DMS 273 (cell line): ENCODE measurements at regions not wholly inside any gene's neighbourhood (a gene's known extent, or its start where the extent isn't known, plus 50 kb on each side); places are given as distances from the start of the nearest gene placed in this dataset.
"Not testable (repeated sequence)": the region's sequence is repeated elsewhere in the genome, so short reads cannot be mapped to it uniquely, and the experiment has no call there.

Experiments used
- DNase-seq: peaks from one replicate; lab custom pipeline; 2025; ENCODE audit not compliant: unreplicated experiment; lab: John Stamatoyannopoulos, UW

- no peak for DNase-seq
These were observed 508.2 kb downstream of the FAM181B start for GRCh38 chr11:82225502-82225901.

- DNase-seq = no peak
These were observed 516.6 kb downstream of the FAM181B start for GRCh38 chr11:82216927-82217570.

- no peak for DNase-seq
These were observed 523.7 kb downstream of the FAM181B start for GRCh38 chr11:82210011-82210410.

GRCh38 chr11:82195283-82195682 lies 538.4 kb downstream of the FAM181B start:
- peak; percentile 57 for DNase-seq

- DNase-seq = no peak
These were observed 539.1 kb downstream of the FAM181B start for GRCh38 chr11:82194521-82194920.

- peak; percentile 84 for DNase-seq
These were observed 542.0 kb downstream of the FAM181B start for GRCh38 chr11:82191695-82192094.

GRCh38 chr11:82185925-82186324 lies 547.7 kb downstream of the FAM181B start:
- DNase-seq = no peak

- no peak for DNase-seq
These were observed 548.7 kb downstream of the FAM181B start for GRCh38 chr11:82184966-82185365.

- no peak for DNase-seq
These were observed 550.3 kb downstream of the FAM181B start for GRCh38 chr11:82183346-82183745.

GRCh38 chr11:82182697-82183096 lies 551.0 kb downstream of the FAM181B start:
- not testable (repeated sequence) for DNase-seq

GRCh38 chr11:82181796-82182195 lies 551.9 kb downstream of the FAM181B start:
- not testable (repeated sequence) for DNase-seq

GRCh38 chr11:82176945-82177344 lies 556.7 kb downstream of the FAM181B start:
- DNase-seq = no peak

- no peak for DNase-seq
These were observed 557.3 kb downstream of the FAM181B start for GRCh38 chr11:82176365-82176764.

GRCh38 chr11:82174610-82175009 lies 559.1 kb downstream of the FAM181B start:
- peak; percentile 14 for DNase-seq

GRCh38 chr11:82146789-82147188 lies 586.9 kb downstream of the FAM181B start:
- DNase-seq = no peak

GRCh38 chr11:82118946-82119345 lies 614.7 kb downstream of the FAM181B start:
- no peak for DNase-seq

- no peak for DNase-seq
These were observed 616.3 kb downstream of the FAM181B start for GRCh38 chr11:82117362-82117761.

GRCh38 chr11:82105331-82105998 lies 628.2 kb downstream of the FAM181B start:
- DNase-seq = no peak

GRCh38 chr11:82092904-82093303 lies 640.8 kb downstream of the FAM181B start:
- no peak for DNase-seq

- DNase-seq = no peak
These were observed 644.2 kb downstream of the FAM181B start for GRCh38 chr11:82089426-82089825.

- no peak for DNase-seq
These were observed 648.2 kb downstream of the FAM181B start for GRCh38 chr11:82085493-82085892.

GRCh38 chr11:82082976-82083375 lies 650.7 kb downstream of the FAM181B start:
- no peak for DNase-seq

- no peak for DNase-seq
These were observed 653.5 kb downstream of the FAM181B start for GRCh38 chr11:82080160-82080559.
